B cell (primary cell): ENCODE measurements at regions not wholly inside any gene's neighbourhood (a gene's known extent, or its start where the extent isn't known, plus 50 kb on each side); places are given as distances from the start of the nearest gene placed in this dataset.

Experiments used
- ATAC-seq: fragments of 200-7000 bp; cut with Tn5 transposase; one replicate; pipeline ENCODE4 v1.10.0; 2021; ENCODE audit warnings: low read depth, mild to moderate bottlenecking, moderate number of reproducible peaks, moderate library complexity
- CTCF ChIA-PET: fragments of 350-600 bp; sonication (Branson Sonifier 250); formaldehyde crosslinking; loops from one replicate; lab custom pipeline; 2021; ENCODE audit warnings: antibody characterized with exemption, inconsistent platforms; lab: Charles Lee
- POLR2A ChIA-PET: fragments of 350-600 bp; sonication (Branson Sonifier 250); formaldehyde crosslinking; loops from one replicate; lab custom pipeline; 2021; ENCODE audit warnings: antibody characterized with exemption; lab: Charles Lee
- DNase-seq: peaks from one replicate; pipeline ENCODE4 v3.0.0; 2013
- H2AFZ ChIP-seq: 2 replicates; pipeline ENCODE4 v1.6.1; 2012; ENCODE audit warnings: mild to moderate bottlenecking, low read depth, low read length; ENCODE audit not compliant: insufficient read depth, poor library complexity, severe bottlenecking
- H3K27ac ChIP-seq, 2 donors: 1 replicate in 1 of 2; 2 replicates in 1 of 2; pipeline ENCODE4 v1.5.1; 2012 to 2013; ENCODE audit warnings: low read length in 2 of 2, mild to moderate bottlenecking in 2 of 2, moderate library complexity in 1 of 2
- H3K27me3 ChIP-seq, 4 experiments: fragments of 200-600 bp in 1 of 4; sonication (generic) in 1 of 4; replicated peaks in 1 of 4; 1 replicate in 2 of 4; 2 replicates in 2 of 4; pipeline versions ENCODE4 v1.6.1 to v1.7.0; 2013 to 2016; ENCODE audit warnings: low read length in 3 of 4, mild to moderate bottlenecking in 2 of 4, mixed read lengths in 1 of 4, moderate library complexity in 1 of 4; ENCODE audit not compliant: insufficient read depth in 4 of 4, control insufficient read depth in 3 of 4; ENCODE audit errors: control extremely low read depth in 1 of 4
- H3K36me3 ChIP-seq, 2 experiments: replicated peaks in 1 of 2; 1 replicate in 1 of 2; 2 replicates in 1 of 2; pipeline versions ENCODE4 v1.6.1 to v1.7.1; 2013; ENCODE audit warnings: low read length in 1 of 2; ENCODE audit not compliant: insufficient read depth in 2 of 2, control insufficient read depth in 1 of 2; ENCODE audit errors: control extremely low read depth in 1 of 2, extremely low read depth in 1 of 2
- H3K4me1 ChIP-seq, 2 donors: fragments of 200-600 bp in 1 of 2; sonication (generic) in 1 of 2; 1 replicate in 1 of 2; 2 replicates in 1 of 2; pipeline versions ENCODE4 v1.5.1 to v1.6.1; 2013 to 2017; ENCODE audit warnings: low read length in 2 of 2; ENCODE audit not compliant: control insufficient read depth in 2 of 2, insufficient read depth in 2 of 2
- H3K4me2 ChIP-seq: replicated peaks from 2 replicates; pipeline ENCODE3; 2012; ENCODE audit warnings: mild to moderate bottlenecking, low read depth, low read length; ENCODE audit not compliant: poor library complexity, severe bottlenecking
- H3K4me3 ChIP-seq, 5 experiments: fragments of 200-600 bp in 1 of 5; sonication (generic) in 1 of 5; 1 replicate in 3 of 5; 2 replicates in 2 of 5; pipeline versions ENCODE4 v1.5.1 to v1.7.0; 2011 to 2016; ENCODE audit warnings: low read length in 4 of 5, mild to moderate bottlenecking in 4 of 5, low read depth in 2 of 5, control low read depth in 1 of 5, moderate library complexity in 1 of 5; ENCODE audit not compliant: insufficient read depth in 1 of 5; ENCODE audit errors: control extremely low read depth in 1 of 5, extremely low read depth in 1 of 5
- H3K79me2 ChIP-seq: fragments of 200-600 bp; sonication (generic); one replicate; pipeline ENCODE4 v1.6.0; 2016; ENCODE audit warnings: low read length; ENCODE audit not compliant: control insufficient read depth, insufficient read depth
- H3K9ac ChIP-seq: fragments of 200-600 bp; sonication (generic); 2 replicates; pipeline ENCODE4 v1.6.1; 2017; ENCODE audit warnings: mild to moderate bottlenecking, low read length, moderate library complexity
- H3K9me3 ChIP-seq, 3 donors: one replicate each; pipeline versions ENCODE4 v1.6.1 to v1.7.1; 2013; ENCODE audit warnings: low read length in 2 of 3; ENCODE audit not compliant: control insufficient read depth in 2 of 3, insufficient read depth in 1 of 3; ENCODE audit errors: control extremely low read depth in 1 of 3
- H4K20me1 ChIP-seq: 2 replicates; pipeline ENCODE4 v1.6.0; 2012; ENCODE audit warnings: mild to moderate bottlenecking, low read length; ENCODE audit not compliant: insufficient read depth, control insufficient read depth, poor library complexity, severe bottlenecking
- H3K27ac Mint-ChIP-seq: one replicate; pipeline ENCODE4 v1.8.0; 2021; ENCODE audit warnings: mixed read lengths
- H3K27me3 Mint-ChIP-seq: one replicate; pipeline ENCODE4 v1.8.0; 2021; ENCODE audit warnings: mixed read lengths
- H3K4me1 Mint-ChIP-seq: one replicate; pipeline ENCODE4 v1.8.0; 2021; ENCODE audit warnings: mixed read lengths
- H3K4me3 Mint-ChIP-seq: one replicate; pipeline ENCODE4 v1.8.0; 2021; ENCODE audit warnings: mixed read lengths
- H3K9me3 Mint-ChIP-seq: one replicate; pipeline ENCODE4 v1.8.0; 2022; ENCODE audit warnings: mixed read lengths; ENCODE audit not compliant: insufficient read depth
- CTCF ChIP-seq: fragments of 200-600 bp; IDR thresholded peaks from one replicate; pipeline ENCODE4 v1.8.0; 2022; ENCODE audit warnings: antibody characterized with exemption, mild to moderate bottlenecking
- EZH2 ChIP-seq: IDR thresholded peaks from 2 replicates; pipeline ENCODE4 v1.6.1; 2012; ENCODE audit warnings: borderline replicate concordance, low read depth, mild to moderate bottlenecking, moderate library complexity, low read length; ENCODE audit not compliant: insufficient read depth, poor library complexity, severe bottlenecking
- intact Hi-C: fragments of 100-400 bp; cut with micrococcal nuclease; formaldehyde crosslinking; loops from one replicate; pipeline ENCODE4 v1.10.0; 2022

- no peaks in the 10 kb centered on the region for H3K79me2 ChIP-seq
- ChIA-PET POLR2A (no interaction called here), CTCF (no interaction called here)
- intact Hi-C loops: no loop called here
- H3K36me3 ChIP-seq: no peaks in the 10 kb centered on the region
- no peak overlapping the region for H3K27ac Mint-ChIP-seq
- H3K27me3 ChIP-seq: no peaks in the 10 kb centered on the region
- ATAC-seq (no peak), DNase-seq (no peak)
- H3K4me1 ChIP-seq: no peaks in the 10 kb centered on the region
- H3K4me2 ChIP-seq: no peak overlapping the region
- no peaks in the 10 kb centered on the region for H3K27me3 Mint-ChIP-seq
- TF ChIP-seq CTCF: no peak
- no peak for TF ChIP-seq EZH2
- H4K20me1 ChIP-seq: no peaks in the 10 kb centered on the region
- H3K9me3 Mint-ChIP-seq: no peaks in the 10 kb centered on the region
- H3K9ac ChIP-seq: no peak overlapping the region
- no peak overlapping the region for H3K4me3 Mint-ChIP-seq
- H3K4me1 Mint-ChIP-seq: no peaks in the 10 kb centered on the region
- no peak overlapping the region for H3K27ac ChIP-seq
- no peak overlapping the region for H2AFZ ChIP-seq
- H3K9me3 ChIP-seq: peaks cover 0 to 1% (median 0%) of the 10 kb centered on the region in 3 donors
- H3K4me3 ChIP-seq: no peak overlapping the region
Measured at GRCh38 chr15:37638116-37638515, 296.3 kb upstream of the TMCO5A start.

GRCh38 chr15:37638691-37639090, 295.7 kb upstream of the TMCO5A start:
- no peak overlapping the region for H2AFZ ChIP-seq
- no peak for DNase-seq
- H3K4me1 ChIP-seq: no peaks in the 10 kb centered on the region
- Mint-ChIP-seq H3K27me3 (no peaks in the 10 kb centered on the region), H3K4me3 (no peak overlapping the region), H3K27ac (no peak overlapping the region), H3K9me3 (no peaks in the 10 kb centered on the region), H3K4me1 (no peaks in the 10 kb centered on the region)
- intact Hi-C loops: no loop called here
- TF ChIP-seq CTCF: no peak
- no peak for TF ChIP-seq EZH2
- CTCF ChIA-PET: no interaction called here
- no peak overlapping the region for H3K9ac ChIP-seq
- H3K36me3 ChIP-seq: no peaks in the 10 kb centered on the region
- no peaks in the 10 kb centered on the region for H3K27me3 ChIP-seq
- H3K4me3 ChIP-seq: no peak overlapping the region
- no peaks in the 10 kb centered on the region for H3K79me2 ChIP-seq
- POLR2A ChIA-PET: no interaction called here
- no peak for ATAC-seq
- no peak overlapping the region for H3K27ac ChIP-seq
- H3K4me2 ChIP-seq: no peak overlapping the region
- no peaks in the 10 kb centered on the region for H4K20me1 ChIP-seq
- H3K9me3 ChIP-seq: peaks cover 0 to 1% (median 0%) of the 10 kb centered on the region in 3 donors
